NCI-H748 (cell line): ENCODE measurements at regions not wholly inside any gene's neighbourhood (a gene's known extent, or its start where the extent isn't known, plus 50 kb on each side); places are given as distances from the start of the nearest gene placed in this dataset.

Experiments used
- DNase-seq: peaks from one replicate; lab custom pipeline; 2025; ENCODE audit not compliant: unreplicated experiment; lab: John Stamatoyannopoulos, UW

- DNase-seq = no peak
These were observed 550.7 kb downstream of the TYW1 start for GRCh38 chr7:67547183-67547907.

GRCh38 chr7:67549126-67549525 is 552.5 kb downstream of the TYW1 start:
- DNase-seq = no peak

DNA sequence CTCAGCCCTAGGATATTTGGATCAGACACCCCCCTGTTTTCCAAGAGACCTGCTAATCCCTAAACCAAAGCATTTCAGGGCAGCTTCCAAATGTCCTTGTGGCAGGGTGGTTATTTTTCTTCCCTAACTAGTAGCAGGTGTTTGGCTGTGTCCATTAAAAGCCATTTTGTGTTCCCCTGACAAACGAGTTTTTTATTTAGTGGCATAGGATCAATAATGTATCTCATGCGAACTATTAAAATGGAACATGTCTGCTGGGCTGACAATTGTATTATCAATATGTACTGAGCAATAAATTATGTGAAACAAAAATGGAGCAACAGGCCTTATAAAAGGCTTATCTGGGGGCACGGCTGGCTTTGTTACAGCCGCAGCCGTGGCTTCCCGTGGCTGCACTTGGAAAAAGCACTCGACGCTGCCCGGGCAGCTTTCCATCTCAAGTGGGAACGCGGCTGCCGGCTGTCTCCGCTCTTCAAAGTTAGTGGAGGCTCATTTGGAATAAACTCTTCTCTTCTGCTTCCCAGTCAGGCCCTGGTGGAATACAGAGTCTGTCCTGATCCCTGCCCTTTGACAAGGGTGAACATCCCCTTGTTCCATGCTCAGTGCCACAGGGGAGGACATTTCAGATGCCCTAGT is 554.3 kb downstream of the TYW1 start:
- peak; percentile 83 for DNase-seq

- DNase-seq = no peak
These were observed 556.1 kb downstream of the TYW1 start for GRCh38 chr7:67552738-67553137.

DNA sequence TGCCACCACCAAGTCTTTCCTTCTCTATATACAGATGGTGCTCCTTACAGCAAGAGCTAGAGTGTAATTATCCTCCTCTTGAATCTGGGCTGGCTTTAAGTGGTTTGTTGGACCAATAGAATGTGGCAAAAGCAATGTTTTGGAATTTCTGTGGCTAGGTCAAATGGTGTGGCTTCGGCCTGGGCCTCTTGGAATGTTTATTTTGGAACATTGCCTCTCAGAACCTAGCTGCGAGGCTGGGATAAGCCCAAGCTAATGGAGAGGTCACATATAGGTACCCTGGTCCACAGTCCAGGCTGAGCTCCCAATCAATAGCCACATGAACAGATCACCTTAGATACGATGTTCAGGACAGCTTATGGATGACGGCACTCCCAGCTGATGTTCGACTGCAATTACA is 556.7 kb downstream of the TYW1 start:
- DNase-seq = no peak

DNA sequence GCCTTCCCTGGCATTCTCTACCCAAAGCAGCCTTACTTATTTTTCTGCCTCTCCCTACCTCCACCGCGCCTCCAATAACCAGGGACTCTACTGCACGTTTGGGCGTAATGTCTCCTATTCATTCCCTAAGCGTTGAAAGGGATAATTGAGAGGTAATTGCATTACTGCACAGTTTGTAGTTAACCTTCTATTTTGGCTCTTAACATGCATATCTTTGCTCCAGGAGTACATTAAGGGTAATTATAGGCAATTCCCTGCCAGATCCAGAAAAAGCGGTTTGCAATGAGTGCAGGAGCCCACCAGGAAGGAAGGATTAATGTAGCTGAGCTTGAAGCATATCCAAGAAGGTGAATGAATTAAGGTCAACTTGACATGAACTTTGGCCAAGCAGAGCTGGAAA is 558.4 kb downstream of the TYW1 start:
- peak; percentile 85 for DNase-seq

DNA sequence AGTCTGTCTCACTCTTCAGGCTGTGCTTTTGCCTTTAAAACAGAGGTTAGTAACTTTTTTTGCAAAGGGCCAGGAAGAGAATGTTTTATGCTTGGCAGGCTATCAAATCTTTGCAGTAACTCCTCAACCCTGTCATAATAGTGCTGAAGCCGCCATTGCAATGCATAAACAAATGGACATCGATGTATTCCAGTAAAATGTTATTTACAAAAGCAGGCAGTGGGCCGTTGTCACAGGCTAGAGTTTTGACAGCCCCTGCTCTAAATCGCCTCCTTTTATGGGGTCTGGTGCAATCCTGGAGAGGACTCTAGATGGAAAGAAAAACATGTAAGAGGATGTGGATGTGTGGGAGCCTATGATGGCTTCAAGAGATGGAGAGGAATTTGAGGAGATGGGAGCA is 568.3 kb downstream of the TYW1 start:
- no peak for DNase-seq

DNA sequence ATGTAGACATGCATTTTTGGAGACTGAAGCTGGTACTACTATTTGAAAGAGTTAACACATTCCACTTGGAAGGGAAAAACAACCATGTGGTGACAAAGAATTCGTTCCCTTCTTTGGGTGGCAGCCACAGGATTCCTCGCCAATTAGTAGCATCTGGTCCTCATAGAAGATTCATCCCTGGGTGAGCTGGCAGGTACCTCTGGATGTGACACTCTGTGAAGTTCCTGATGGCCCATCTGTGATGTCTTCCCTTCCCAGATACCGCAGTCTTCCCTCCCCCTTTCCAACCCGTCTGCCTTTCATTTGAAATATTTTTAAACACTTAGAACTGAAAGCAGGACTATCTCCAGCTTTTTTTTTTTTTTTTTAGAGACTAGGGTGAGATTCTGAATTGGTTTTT is 569.5 kb downstream of the TYW1 start:
- no peak for DNase-seq

GRCh38 chr7:67571026-67571545 is 574.5 kb downstream of the TYW1 start:
- DNase-seq = no peak

- DNase-seq = no peak
These were observed 577.0 kb downstream of the TYW1 start for GRCh38 chr7:67573639-67574038.

- DNase-seq = no peak
These were observed 592.0 kb downstream of the TYW1 start for GRCh38 chr7:67588631-67589030.

DNA sequence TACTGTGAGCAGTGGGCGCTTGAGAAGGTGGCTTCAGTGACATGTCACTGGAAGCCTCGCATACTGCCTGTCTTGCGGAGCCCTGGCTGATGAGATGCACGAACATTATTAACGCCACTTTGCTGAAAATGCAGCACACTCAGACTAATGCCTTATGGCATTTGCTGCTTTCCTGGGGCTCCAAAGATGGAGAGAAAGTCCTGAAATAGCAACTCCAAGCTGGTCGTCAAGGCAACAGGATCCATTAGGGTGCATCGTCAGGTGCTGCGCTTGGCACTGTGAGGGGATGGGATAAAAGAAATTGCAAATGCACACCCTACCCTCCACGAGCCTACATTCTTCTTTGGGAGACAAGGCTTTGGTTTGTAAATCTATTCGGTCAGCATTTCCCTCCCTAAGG is 592.5 kb downstream of the TYW1 start:
- no peak for DNase-seq

DNA sequence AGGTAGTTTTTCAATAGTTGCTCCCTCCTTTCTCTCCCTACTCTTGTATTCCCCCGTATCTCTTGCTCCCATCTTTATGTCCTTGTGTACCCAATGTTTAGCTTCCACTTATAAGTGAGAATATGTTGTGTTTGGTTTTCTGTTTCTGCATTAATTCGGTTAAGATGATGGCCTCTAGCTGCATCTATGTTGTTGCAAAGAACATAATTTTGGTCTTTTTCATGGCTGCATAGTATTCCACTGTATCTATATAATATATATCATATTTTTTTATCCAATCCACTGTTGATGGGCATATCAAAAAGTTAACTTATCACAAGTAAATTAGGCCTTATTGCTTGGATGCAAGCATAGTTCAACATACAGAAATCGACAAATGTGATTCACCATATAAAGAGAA is 594.0 kb downstream of the TYW1 start:
- DNase-seq = no peak

DNA sequence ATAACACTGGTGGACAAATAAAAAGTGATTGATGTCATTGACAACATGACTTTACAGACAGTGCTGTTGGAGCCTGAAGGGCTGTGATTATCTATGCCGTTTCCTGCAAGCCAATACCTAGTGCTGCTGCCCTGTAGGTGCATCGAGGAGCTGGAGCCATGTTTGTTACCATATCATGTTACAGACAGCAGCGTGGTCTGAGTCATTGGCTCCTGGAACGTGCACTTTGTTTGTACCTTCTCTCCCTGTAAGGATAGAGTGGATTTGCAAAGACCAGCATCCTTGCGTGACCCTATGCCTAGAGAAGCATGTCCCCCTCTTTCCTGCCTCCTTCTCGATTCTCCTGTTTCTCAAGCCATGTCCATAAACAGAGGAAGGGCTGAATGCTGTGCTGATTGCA is 597.2 kb downstream of the TYW1 start:
- DNase-seq = peak; percentile 83

- no peak for DNase-seq
These were observed 599.0 kb downstream of the TYW1 start for GRCh38 chr7:67595431-67596180.

DNA sequence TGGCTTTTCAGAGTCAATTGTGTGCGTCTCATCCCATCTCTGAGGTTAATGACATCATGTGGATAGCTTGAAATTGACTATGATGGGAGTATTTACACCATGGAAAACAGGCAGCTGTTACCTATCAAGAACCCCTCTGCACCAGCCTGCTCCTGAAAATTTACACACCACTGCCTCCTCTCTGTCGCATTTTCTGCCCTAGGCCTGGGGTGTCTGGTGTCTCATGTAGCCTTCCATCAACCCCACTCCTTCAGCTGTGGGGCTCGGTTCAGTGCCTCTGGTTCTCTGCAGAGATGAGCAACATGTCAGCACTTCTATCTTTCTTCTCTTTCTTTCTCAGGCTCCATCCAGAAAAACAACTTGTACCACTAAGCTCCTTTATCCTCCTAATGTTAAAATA is 600.5 kb downstream of the TYW1 start:
- DNase-seq = no peak

GRCh38 chr7:67598469-67598868 is 601.8 kb downstream of the TYW1 start:
- DNase-seq = no peak

GRCh38 chr7:67599331-67600062 is 602.9 kb downstream of the TYW1 start:
- DNase-seq = no peak

GRCh38 chr7:67602246-67602887 is 605.7 kb downstream of the TYW1 start:
- DNase-seq = no peak

DNA sequence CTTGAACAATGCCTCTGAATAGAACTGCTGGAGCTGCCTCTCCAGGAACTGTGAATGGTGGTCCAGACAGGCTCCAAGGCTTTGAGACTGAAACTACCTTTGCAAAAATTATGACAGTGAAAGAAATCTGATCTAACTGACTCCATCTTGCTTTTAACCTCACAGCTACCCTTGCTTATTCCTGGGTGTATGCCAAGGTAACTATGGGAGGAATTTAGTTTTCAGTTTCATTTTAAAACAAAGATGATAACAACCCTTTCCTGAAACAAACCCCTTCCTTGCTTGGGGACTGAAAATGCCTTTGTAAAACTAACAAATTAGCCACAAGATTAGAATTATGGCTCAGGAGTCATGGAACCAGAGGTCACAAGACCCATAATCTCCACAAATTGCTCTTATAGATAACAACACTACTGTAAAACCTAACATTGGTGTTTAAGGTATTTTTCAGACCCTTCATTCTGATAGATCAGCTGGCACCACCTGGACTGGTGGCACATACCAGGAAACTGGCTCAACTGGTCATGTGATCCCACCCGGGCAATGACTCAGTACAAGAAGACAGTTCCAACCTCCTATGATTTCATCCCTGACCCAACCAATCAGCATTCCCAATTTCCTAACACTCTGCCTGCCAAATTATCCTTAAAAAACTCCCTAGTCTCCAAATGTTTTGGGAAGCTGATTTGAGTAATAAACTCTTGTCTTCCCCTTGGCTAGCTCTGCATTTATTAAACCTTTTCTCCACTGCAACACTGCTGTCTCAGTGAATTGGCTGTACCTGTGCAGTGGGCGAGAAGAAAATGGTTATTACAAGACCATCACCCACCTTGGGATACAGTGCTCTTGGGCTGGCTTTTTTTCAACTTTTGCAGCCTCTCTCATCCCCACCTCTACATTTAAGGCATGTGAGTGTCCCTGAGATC is 608.1 kb downstream of the TYW1 start:
- no peak for DNase-seq
